Coronary artery (tissue), 2 donors: ENCODE measurements at regions not wholly inside any gene's neighbourhood (a gene's known extent, or its start where the extent isn't known, plus 50 kb on each side); places are given as distances from the start of the nearest gene placed in this dataset.

ENCODE experiments used
- DNase-seq: peaks from one replicate; pipeline ENCODE4 v3.0.0-alpha.2; 2017; ENCODE audit warnings: low spot score
- H3K27ac ChIP-seq, 2 donors: fragments of 200-600 bp; sonication (generic); one replicate each; pipeline ENCODE4 v1.5.1; 2016 to 2019
- H3K4me3 ChIP-seq: fragments of 200-600 bp; sonication (generic); 2 replicates; pipeline ENCODE4 v1.5.1; 2016; ENCODE audit warnings: mild to moderate bottlenecking, moderate library complexity
- CTCF ChIP-seq: fragments of 200-600 bp; sonication (generic); IDR thresholded peaks from one replicate; pipeline ENCODE4 v1.5.1; 2019; ENCODE audit warnings: antibody characterized with exemption

- TF ChIP-seq CTCF, result no peak
- Histone ChIP-seq H3K27ac (no peak overlapping the region), H3K4me3 (no peak overlapping the region)
- DNase-seq, result no peak
Measured at GRCh38 chr4:65868096-65868824, 198.0 kb upstream of the EPHA5 start.

- TF ChIP-seq CTCF, result no peak
- Histone ChIP-seq H3K4me3 (no peak overlapping the region), H3K27ac (no peak overlapping the region)
- DNase-seq, result no peak
Measured at GRCh38 chr4:65865489-65865888, 195.2 kb upstream of the EPHA5 start.

GRCh38 chr4:65861993-65862392 is 191.7 kb upstream of the EPHA5 start:
- no peak overlapping the region for H3K27ac ChIP-seq
- TF ChIP-seq CTCF, result no peak
- no peak for DNase-seq
- H3K4me3 ChIP-seq, result no peak overlapping the region

DNA sequence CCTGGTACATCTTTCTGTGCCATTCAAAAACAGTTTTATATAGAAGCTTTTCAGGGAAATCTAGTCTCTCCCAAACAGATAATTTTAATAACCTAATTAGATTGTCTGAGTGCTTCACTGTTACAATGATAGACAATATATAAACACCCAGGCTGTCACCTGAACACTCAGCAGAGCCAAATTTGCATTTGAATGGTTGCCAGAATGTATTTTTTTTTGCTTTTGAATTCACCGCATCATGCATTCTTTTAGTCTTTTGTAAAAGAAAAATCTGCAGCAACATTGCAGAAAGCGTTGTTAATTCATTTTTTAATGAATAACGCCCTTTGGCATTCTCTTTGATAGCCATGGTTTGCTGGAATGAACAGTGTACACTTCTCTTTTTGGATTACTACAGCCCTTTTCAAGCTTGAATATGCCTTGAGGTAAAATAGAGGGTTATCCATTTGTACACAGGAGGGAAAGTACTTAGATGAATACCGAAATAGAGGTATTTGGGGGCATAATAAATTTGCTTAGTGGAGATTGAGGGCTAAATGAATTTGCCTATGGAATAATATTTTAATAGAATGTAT is 175.0 kb upstream of the EPHA5 start:
- TF ChIP-seq CTCF, result no peak
- DNase-seq, result no peak
- no peak overlapping the region for H3K27ac ChIP-seq
- H3K4me3 ChIP-seq, result no peak overlapping the region

GRCh38 chr4:65839164-65839931 is 169.1 kb upstream of the EPHA5 start:
- H3K4me3 ChIP-seq, result no peak overlapping the region
- no peak overlapping the region for H3K27ac ChIP-seq
- DNase-seq, result no peak
- no peak for TF ChIP-seq CTCF

DNA sequence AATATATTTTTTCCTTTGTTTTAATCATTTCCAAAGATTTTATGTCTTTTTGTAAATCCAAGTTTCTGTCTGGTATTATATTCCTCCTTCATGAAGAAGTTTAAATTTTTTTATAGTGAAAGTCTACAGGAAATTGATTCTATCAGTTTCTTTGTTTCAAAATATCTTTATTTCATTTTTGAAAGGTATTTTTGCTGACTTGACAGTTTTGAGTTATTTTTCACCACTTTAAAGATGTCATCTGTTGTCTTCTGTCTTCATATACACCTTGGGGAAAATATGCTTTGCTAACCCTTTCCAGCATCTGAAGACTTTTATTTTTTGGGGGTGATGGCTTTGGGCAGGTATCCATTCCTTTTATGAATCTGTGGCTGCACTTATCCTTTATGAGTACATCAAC is 164.4 kb upstream of the EPHA5 start:
- DNase-seq, result no peak
- Histone ChIP-seq H3K4me3 (no peak overlapping the region), H3K27ac (no peak overlapping the region)
- no peak for TF ChIP-seq CTCF
